ENCODE measurements at regions not wholly inside any gene's neighbourhood (a gene's known extent, or its start where the extent isn't known, plus 50 kb on each side); places are given as distances from the start of the nearest gene placed in this dataset.
A peak's percentile ranks its signal among the peaks of the same experiment; 100 is the strongest.

DNA sequence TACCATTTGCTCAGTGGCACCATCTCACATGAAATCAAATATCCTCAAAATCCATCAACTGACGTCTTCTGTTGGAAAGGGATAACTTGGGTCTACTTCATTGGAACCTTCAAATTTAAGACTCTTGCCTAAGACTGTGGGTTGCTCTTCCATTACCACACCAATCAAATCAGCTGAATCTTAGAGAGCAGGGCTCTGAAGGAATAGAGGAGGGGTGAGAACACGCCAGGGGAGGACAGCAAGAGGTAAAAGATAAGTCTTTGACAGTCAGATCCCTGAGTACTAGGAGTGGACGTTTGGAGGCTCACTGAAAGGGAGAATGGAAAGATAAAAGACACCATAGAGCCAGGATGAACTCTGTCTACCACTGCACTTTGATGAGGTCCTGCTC is 107.5 kb downstream of the CCDC71L start:
- Histone ChIP-seq H3K9ac (ENCODE audit: low read length) (no peak overlapping the region), H3K4me1 (ENCODE audit: control insufficient read depth in 2 of 2, insufficient read depth in 2 of 2, low read length in 2 of 2) (peaks cover 18 to 20% of the 10 kb centered on the region in 2 donors), H3K4me3 (ENCODE audit: control extremely low read depth in 1 of 5, extremely low read depth in 1 of 5, insufficient read depth in 1 of 5, low read depth in 2 of 5, low read length in 4 of 5) (no peak overlapping the region), H3K79me2 (ENCODE audit: control insufficient read depth, insufficient read depth, low read length) (no peaks in the 10 kb centered on the region), H2AFZ (ENCODE audit: insufficient read depth, low read depth, low read length, poor library complexity, severe bottlenecking) (no peak overlapping the region), H3K4me2 (replicated peaks; ENCODE audit: low read depth, low read length, poor library complexity, severe bottlenecking) (peak overlapping the region; percentile 49), H3K9me3 (ENCODE audit: control extremely low read depth in 1 of 3, control insufficient read depth in 2 of 3, insufficient read depth in 1 of 3, low read length in 2 of 3) (no peaks in the 10 kb centered on the region), H3K36me3 (replicated peaks in 1 of 2; ENCODE audit: control extremely low read depth in 1 of 2, control insufficient read depth in 1 of 2, extremely low read depth in 1 of 2, insufficient read depth in 2 of 2, low read length in 1 of 2) (no peaks in the 10 kb centered on the region), H3K27me3 (replicated peaks in 1 of 4; ENCODE audit: control extremely low read depth in 1 of 4, control insufficient read depth in 3 of 4, insufficient read depth in 4 of 4, low read length in 3 of 4) (no peaks in the 10 kb centered on the region), H3K27ac (ENCODE audit: low read length in 2 of 2) (no peak overlapping the region), H4K20me1 (ENCODE audit: control insufficient read depth, insufficient read depth, low read length, poor library complexity, severe bottlenecking) (no peaks in the 10 kb centered on the region)
- no peaks in the 10 kb centered on the region for H3K9me3 Mint-ChIP-seq (ENCODE audit: insufficient read depth)
- WGBS (ENCODE audit: insufficient coverage) = no CpG with 5 or more reads among the region's 3 CpGs
- ChIA-PET POLR2A (interaction anchor here (1.0 kb wide), 1 partner anchor 615 kb away, joined by 3 read pairs; the partner anchor contains the start of gene HBP1), CTCF (interaction anchor here (1.1 to 13.5 kb wide), 4 partner anchors 11 to 182 kb away, joined by 3 to 179 read pairs (median 20); partner anchors contain the start of gene CCDC71L)
- peak overlapping the region; percentile 21 for H3K27ac Mint-ChIP-seq
- intact Hi-C loops (cut with micrococcal nuclease) = loop anchor here (2.0 to 10.0 kb wide), 2 partner anchors 45 to 311 kb away; partner anchors contain the start of gene PIK3CG
- H3K27me3 Mint-ChIP-seq = no peaks in the 10 kb centered on the region
- DNase-seq = peak; percentile 6
- no peak for TF ChIP-seq EZH2 (IDR thresholded peaks at IDR 0.05; ENCODE audit: borderline replicate concordance, insufficient read depth, low read depth, low read length, poor library complexity, severe bottlenecking)
- TF ChIP-seq, protein P1, sequence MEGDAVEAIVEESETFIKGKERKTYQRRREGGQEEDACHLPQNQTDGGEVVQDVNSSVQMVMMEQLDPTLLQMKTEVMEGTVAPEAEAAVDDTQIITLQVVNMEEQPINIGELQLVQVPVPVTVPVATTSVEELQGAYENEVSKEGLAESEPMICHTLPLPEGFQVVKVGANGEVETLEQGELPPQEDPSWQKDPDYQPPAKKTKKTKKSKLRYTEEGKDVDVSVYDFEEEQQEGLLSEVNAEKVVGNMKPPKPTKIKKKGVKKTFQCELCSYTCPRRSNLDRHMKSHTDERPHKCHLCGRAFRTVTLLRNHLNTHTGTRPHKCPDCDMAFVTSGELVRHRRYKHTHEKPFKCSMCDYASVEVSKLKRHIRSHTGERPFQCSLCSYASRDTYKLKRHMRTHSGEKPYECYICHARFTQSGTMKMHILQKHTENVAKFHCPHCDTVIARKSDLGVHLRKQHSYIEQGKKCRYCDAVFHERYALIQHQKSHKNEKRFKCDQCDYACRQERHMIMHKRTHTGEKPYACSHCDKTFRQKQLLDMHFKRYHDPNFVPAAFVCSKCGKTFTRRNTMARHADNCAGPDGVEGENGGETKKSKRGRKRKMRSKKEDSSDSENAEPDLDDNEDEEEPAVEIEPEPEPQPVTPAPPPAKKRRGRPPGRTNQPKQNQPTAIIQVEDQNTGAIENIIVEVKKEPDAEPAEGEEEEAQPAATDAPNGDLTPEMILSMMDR (IDR thresholded peaks at IDR 0.05) = no peak
- peak overlapping the region; percentile 23 for H3K4me3 Mint-ChIP-seq
- no peak for ATAC-seq (ENCODE audit: low read depth)
- peaks cover 31% of the 10 kb centered on the region for H3K4me1 Mint-ChIP-seq

DNA sequence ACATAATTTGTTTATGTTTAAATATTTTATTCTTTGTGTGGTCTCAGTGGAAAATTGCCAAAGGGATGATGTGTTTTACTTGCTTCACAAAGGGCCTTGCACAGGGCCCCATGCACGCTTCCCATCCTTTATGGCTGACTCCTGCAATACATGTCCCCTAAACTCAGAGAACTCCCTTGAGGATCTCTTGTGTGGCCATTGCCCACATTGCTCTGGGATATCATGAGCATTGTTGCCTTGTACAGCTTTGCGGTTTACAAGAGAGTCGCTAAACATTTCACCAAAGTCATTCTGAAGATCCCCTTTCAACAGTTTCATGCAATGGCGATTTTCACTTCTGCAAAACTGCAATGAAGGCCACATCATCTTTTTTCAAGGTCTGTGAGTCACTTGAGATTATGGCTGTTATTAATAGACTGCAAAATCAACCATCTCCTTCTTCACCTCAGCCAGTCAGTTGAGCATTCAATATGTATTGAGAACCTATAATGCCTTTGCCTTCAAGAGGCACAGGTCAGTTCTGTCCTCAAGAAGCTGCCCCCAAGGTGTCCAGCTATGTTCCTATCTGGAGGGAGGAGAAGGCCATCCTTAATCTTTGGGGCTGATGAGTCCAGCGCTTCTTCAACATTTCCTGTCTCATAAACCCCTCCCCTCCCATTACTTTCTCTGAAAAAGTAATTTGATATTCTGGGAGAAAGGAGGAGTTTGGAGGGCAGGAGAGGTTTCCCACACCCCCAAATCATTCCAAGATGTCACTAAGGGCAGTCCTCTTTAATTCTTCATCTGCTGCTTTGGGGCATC is 108.1 kb downstream of the CCDC71L start:
- H3K4me2 ChIP-seq (replicated peaks; ENCODE audit: low read depth, low read length, poor library complexity, severe bottlenecking) = peak overlapping the region; percentile 49
- Mint-ChIP-seq H3K27ac (peak overlapping the region; percentile 73), H3K27me3 (no peaks in the 10 kb centered on the region), H3K9me3 (ENCODE audit: insufficient read depth) (no peaks in the 10 kb centered on the region), H3K4me3 (peak overlapping the region; percentile 40), H3K4me1 (peaks cover 31% of the 10 kb centered on the region)
- POLR2A ChIA-PET = no interaction called here
- H4K20me1 ChIP-seq (ENCODE audit: control insufficient read depth, insufficient read depth, low read length, poor library complexity, severe bottlenecking) = no peaks in the 10 kb centered on the region
- 20% methylated on average over 3 of the region's 5 CpGs for WGBS (ENCODE audit: insufficient coverage)
- H3K9me3 ChIP-seq (ENCODE audit: control extremely low read depth in 1 of 3, control insufficient read depth in 2 of 3, insufficient read depth in 1 of 3, low read length in 2 of 3) = no peaks in the 10 kb centered on the region
- H3K27ac ChIP-seq (ENCODE audit: low read length in 2 of 2) = peak overlapping the region in 1 of 2 donors; percentile 23
- no peak overlapping the region for H3K9ac ChIP-seq (ENCODE audit: low read length)
- no peaks in the 10 kb centered on the region for H3K79me2 ChIP-seq (ENCODE audit: control insufficient read depth, insufficient read depth, low read length)
- DNase-seq (peak; percentile 84), ATAC-seq (ENCODE audit: low read depth) (peak; percentile 91)
- no peak overlapping the region for H3K4me3 ChIP-seq (ENCODE audit: control extremely low read depth in 1 of 5, extremely low read depth in 1 of 5, insufficient read depth in 1 of 5, low read depth in 2 of 5, low read length in 4 of 5)
- intact Hi-C loops (cut with micrococcal nuclease) = loop anchor here (2.0 to 10.0 kb wide), 2 partner anchors 46 to 312 kb away; partner anchors contain the start of gene PIK3CG
- no peaks in the 10 kb centered on the region for H3K27me3 ChIP-seq (replicated peaks in 1 of 4; ENCODE audit: control extremely low read depth in 1 of 4, control insufficient read depth in 3 of 4, insufficient read depth in 4 of 4, low read length in 3 of 4)
- H3K4me1 ChIP-seq (ENCODE audit: control insufficient read depth in 2 of 2, insufficient read depth in 2 of 2, low read length in 2 of 2) = peaks cover 18 to 20% of the 10 kb centered on the region in 2 donors
- peak overlapping the region; percentile 29 for H2AFZ ChIP-seq (ENCODE audit: insufficient read depth, low read depth, low read length, poor library complexity, severe bottlenecking)
- TF ChIP-seq, protein P1 (IDR thresholded peaks at IDR 0.05) = no peak
- no peak for TF ChIP-seq EZH2 (IDR thresholded peaks at IDR 0.05; ENCODE audit: borderline replicate concordance, insufficient read depth, low read depth, low read length, poor library complexity, severe bottlenecking)
- CTCF ChIA-PET = interaction anchor here (1.0 to 13.5 kb wide), 5 partner anchors 11 to 183 kb away, joined by 3 to 179 read pairs (median 15); partner anchors contain the start of gene CCDC71L
- H3K36me3 ChIP-seq (replicated peaks in 1 of 2; ENCODE audit: control extremely low read depth in 1 of 2, control insufficient read depth in 1 of 2, extremely low read depth in 1 of 2, insufficient read depth in 2 of 2, low read length in 1 of 2) = no peaks in the 10 kb centered on the region
